ENCODE measurements at regions not wholly inside any gene's neighbourhood (a gene's known extent, or its start where the extent isn't known, plus 50 kb on each side); places are given as distances from the start of the nearest gene placed in this dataset.
"Not testable (repeated sequence)": the region's sequence is repeated elsewhere in the genome, so short reads cannot be mapped to it uniquely, and the experiment has no call there.

GRCh38 chr2:166766769-166767322 is 121.4 kb upstream of the XIRP2 start:
- TF ChIP-seq CTCF (IDR thresholded peaks at IDR 0.05 in 2 of 3, conservative IDR thresholded peaks at IDR 0.05 in 1 of 3; ENCODE audit: borderline replicate concordance in 1 of 3, insufficient read depth in 1 of 3, low read depth in 2 of 3, low read length in 2 of 3); POLR2AphosphoS5 (IDR thresholded peaks at IDR 0.05; ENCODE audit: low read depth, low read length); POLR2A (IDR thresholded peaks at IDR 0.05; ENCODE audit: borderline replicate concordance, extremely low read depth, insufficient read depth, insufficient read length); CEBPB (IDR thresholded peaks at IDR 0.05; ENCODE audit: low read depth); ZBTB33 (IDR thresholded peaks at IDR 0.05; ENCODE audit: extremely low read depth, insufficient replicate concordance, low read length); JUND (IDR thresholded peaks at IDR 0.05); EZH2 (IDR thresholded peaks at IDR 0.05); REST (IDR thresholded peaks at IDR 0.05; ENCODE audit: low read depth); EGR1 (IDR thresholded peaks at IDR 0.05; ENCODE audit: low read depth); SRF (IDR thresholded peaks at IDR 0.05; ENCODE audit: low read depth); FOSL1 (IDR thresholded peaks at IDR 0.05; ENCODE audit: low read depth); MAX (IDR thresholded peaks at IDR 0.05); ZFX (IDR thresholded peaks at IDR 0.05): not testable (repeated sequence)
